K562 (cell line): ENCODE measurements at regions not wholly inside any gene's neighbourhood (a gene's known extent, or its start where the extent isn't known, plus 50 kb on each side); places are given as distances from the start of the nearest gene placed in this dataset.

ENCODE experiments used
- ATAC-seq: fragments of 200-7000 bp; cut with Tn5 transposase; 3 replicates; pipeline ENCODE4 v1.9.1; 2020; ENCODE audit warnings: moderate library complexity
- BruUV-seq: library from RNA; stranded (reverse); fragments of 400-500 nt; replicated peaks from 2 replicates; lab custom pipeline; 2021; lab: Mats Ljungman, UMichigan
- CTCF ChIA-PET: fragments of 300-600 bp; formaldehyde crosslinking; extraction: SDS; loops from one replicate; lab custom pipeline; 2021; ENCODE audit warnings: low intra/inter-chr PET ratio; lab: Yijun Ruan, JAX
- POLR2A ChIA-PET: fragments of 300-600, 350-650 bp; sonication (Branson Sonifier 250); formaldehyde crosslinking; extraction: SDS; loops from one replicate; lab custom pipeline; 2021; ENCODE audit warnings: antibody characterized with exemption, inconsistent platforms; lab: Yijun Ruan, JAX
- DNase-seq, 4 experiments: peaks; one replicate each; pipeline versions ENCODE4 v3.0.0 to v3.0.0-alpha.2; 2011 to 2018; ENCODE audit warnings: low spot score in 3 of 4, mixed read lengths in 3 of 4; ENCODE audit errors: extremely low read depth in 1 of 4
- FAIRE-seq: peaks from 2 replicates; lab custom pipeline; 2011; peaks lifted over from hg19 to GRCh38; lab: Jason Lieb, UNC
- H2AFZ ChIP-seq: 2 replicates; pipeline ENCODE4 v1.6.0; 2011; ENCODE audit warnings: low read depth, low read length, control low read depth, inconsistent platforms
- H3K27ac ChIP-seq: fragments of 200-600 bp; 3 replicates; pipeline ENCODE4 v1.8.0; 2011; ENCODE audit warnings: low read depth, mild to moderate bottlenecking, control low read depth, inconsistent platforms, low read length, moderate library complexity, mixed read lengths; ENCODE audit errors: extremely low read depth
- H3K27me3 ChIP-seq, 2 experiments: fragments of 300-600 bp in 1 of 2; 2 replicates in 1 of 2; 3 replicates in 1 of 2; pipeline versions ENCODE4 v1.6.0 to v1.8.0; 2011; ENCODE audit warnings: inconsistent platforms in 2 of 2, low read length in 2 of 2, mild to moderate bottlenecking in 1 of 2, mixed read lengths in 1 of 2, moderate library complexity in 1 of 2; ENCODE audit not compliant: control insufficient read depth in 2 of 2, insufficient read depth in 2 of 2
- H3K36me3 ChIP-seq: fragments of 300-600 bp; 3 replicates; pipeline ENCODE4 v1.8.0; 2011; ENCODE audit warnings: mild to moderate bottlenecking, low read length, inconsistent platforms; ENCODE audit not compliant: control insufficient read depth, insufficient read depth
- H3K4me1 ChIP-seq, 2 experiments: fragments of 200-600 bp in 1 of 2; replicated peaks in 1 of 2; 2 replicates in 1 of 2; 3 replicates in 1 of 2; pipeline versions ENCODE4 v1.5.1 to v1.8.0; 2011; ENCODE audit warnings: inconsistent platforms in 2 of 2, low read length in 2 of 2, mild to moderate bottlenecking in 1 of 2, mixed read lengths in 1 of 2, moderate library complexity in 1 of 2; ENCODE audit not compliant: control insufficient read depth in 2 of 2, insufficient read depth in 2 of 2
- H3K4me2 ChIP-seq: 2 replicates; pipeline ENCODE4 v1.6.1; 2011; ENCODE audit warnings: low read length, control low read depth, inconsistent platforms, mixed read lengths; ENCODE audit not compliant: insufficient read depth
- H3K4me3 ChIP-seq: fragments of 200-600 bp; sonication (generic), shearing (Covaris generic); 2 replicates; pipeline ENCODE4 v1.5.1; 2016; ENCODE audit warnings: control low read depth, inconsistent platforms
- H3K79me2 ChIP-seq: fragments of 200-600 bp; 3 replicates; pipeline ENCODE4 v1.8.0; 2011; ENCODE audit warnings: low read length, inconsistent platforms; ENCODE audit not compliant: control insufficient read depth, insufficient read depth
- H3K9ac ChIP-seq, 2 experiments: 2 replicates each; pipeline versions ENCODE4 v1.6.0 to v1.6.1; 2011; ENCODE audit warnings: low read depth in 2 of 2, low read length in 2 of 2, control low read depth in 1 of 2, inconsistent platforms in 1 of 2, mild to moderate bottlenecking in 1 of 2, mixed read lengths in 1 of 2; ENCODE audit not compliant: insufficient read depth in 1 of 2
- H3K9me1 ChIP-seq: one replicate; pipeline ENCODE4 v1.6.0; 2011; ENCODE audit warnings: inconsistent platforms, mild to moderate bottlenecking, low read length, moderate library complexity; ENCODE audit not compliant: control insufficient read depth, insufficient read depth
- H3K9me3 ChIP-seq: replicated peaks from 2 replicates; pipeline ENCODE4 v1.5.1; 2011; ENCODE audit warnings: low read depth, low read length, inconsistent platforms; ENCODE audit not compliant: control insufficient read depth, insufficient read depth
- H4K20me1 ChIP-seq: replicated peaks from 2 replicates; pipeline ENCODE4 v1.6.1; 2011; ENCODE audit warnings: low read length, inconsistent platforms, mixed read lengths; ENCODE audit not compliant: control insufficient read depth, insufficient read depth
- ARID2 ChIP-seq: fragments of 450-650 bp; IDR thresholded peaks from 2 replicates; pipeline ENCODE4 v1.6.1; 2017; ENCODE audit warnings: antibody characterized with exemption, mild to moderate bottlenecking
- BRF1 ChIP-seq: IDR thresholded peaks from 3 replicates; pipeline ENCODE4 v1.6.1; 2011; ENCODE audit warnings: borderline replicate concordance, mild to moderate bottlenecking; ENCODE audit not compliant: insufficient read length; ENCODE audit errors: extremely low read depth
- ELF2 ChIP-seq: fragments of 250-450 bp; sonication (Bioruptor Pico); IDR thresholded peaks from 2 replicates; pipeline ENCODE4 v1.5.0; 2021; ENCODE audit warnings: mild to moderate bottlenecking
- ERF ChIP-seq: fragments of 450-650 bp; formaldehyde crosslinking; IDR thresholded peaks from 2 replicates; pipeline ENCODE4 v1.4.0; 2020; ENCODE audit warnings: mild to moderate bottlenecking, mixed read lengths
- MCM5 ChIP-seq: fragments of 450-650 bp; IDR thresholded peaks from 2 replicates; pipeline ENCODE4 v1.6.1; 2016; ENCODE audit warnings: low read depth
- SMAD4 ChIP-seq: fragments of 250-450 bp; sonication (Bioruptor Pico); conservative IDR thresholded peaks from 2 replicates; pipeline ENCODE4 v1.8.0; 2021; ENCODE audit warnings: inconsistent platforms, mild to moderate bottlenecking, moderate library complexity
- WHSC1 ChIP-seq: IDR thresholded peaks from one replicate; pipeline ENCODE4 v1.6.1; 2012; ENCODE audit warnings: low read length, control low read depth, inconsistent platforms
- ZC3H11A ChIP-seq: IDR thresholded peaks from 2 replicates; pipeline ENCODE4 v1.6.1; 2012; ENCODE audit warnings: low read depth, low read length, improper control_type of control experiment
- ZFPM2 ChIP-seq: fragments of 250-450 bp; sonication (Bioruptor Pico); IDR thresholded peaks from 2 replicates; pipeline ENCODE4 v1.5.1; 2022; ENCODE audit warnings: mild to moderate bottlenecking
- ZNF263 ChIP-seq: sonication (generic); formaldehyde crosslinking; IDR thresholded peaks from 2 replicates; pipeline ENCODE4 v1.8.0; 2022; ENCODE audit warnings: mild to moderate bottlenecking, missing genetic modification reagents, borderline replicate concordance
- ZNF77 ChIP-seq: fragments of 250-450 bp; sonication (Bioruptor Pico); IDR thresholded peaks from 2 replicates; pipeline ENCODE4 v1.5.0; 2020
- WGBS: fragments of 100-300 bp; shearing (Covaris generic); methylation state at CpG from one replicate; pipeline ENCODE4 v1.1.6; 2016; ENCODE audit warnings: low coverage, mixed read lengths; ENCODE audit not compliant: insufficient coverage; ENCODE audit errors: missing lambda C conversion rate; 5-methylcytosine and 5-hydroxymethylcytosine counted together
- in situ Hi-C: fragments of 300-500 bp; cut with MboI; formaldehyde crosslinking; loops from 4 replicates; pipeline ENCODE4 v1.15.0; 2018; ENCODE audit warnings: inconsistent platforms, mixed read lengths
- intact Hi-C: fragments of 100-400 bp; cut with micrococcal nuclease; formaldehyde crosslinking; loops from 2 replicates; pipeline ENCODE4 v1.14.2; 2022
- TF ChIP-seq, protein P1 (sequence below), 3 experiments: fragments of 200-800 bp in 1 of 3; sonication (Bioruptor generic) in 1 of 3; sonication (generic) in 1 of 3; formaldehyde crosslinking in 1 of 3; IDR thresholded peaks; 2 replicates each; pipeline versions ENCODE4 v1.6.1 to v1.8.0; 2016 to 2022; ENCODE audit warnings: mild to moderate bottlenecking in 2 of 3, missing compliant biosample characterization in 2 of 3, missing genetic modification characterization in 2 of 3, missing genetic modification reagents in 1 of 3
- TF ChIP-seq, protein P2 (sequence below): fragments of 250-450 bp; sonication (Bioruptor Pico); IDR thresholded peaks from 2 replicates; pipeline ENCODE4 v1.9.0; 2021; ENCODE audit warnings: mild to moderate bottlenecking, inconsistent platforms
- TF ChIP-seq, protein P3 (sequence below): fragments of 250-450 bp; sonication (Bioruptor Pico); IDR thresholded peaks from 2 replicates; pipeline ENCODE4 v1.5.0; 2021

DNA sequence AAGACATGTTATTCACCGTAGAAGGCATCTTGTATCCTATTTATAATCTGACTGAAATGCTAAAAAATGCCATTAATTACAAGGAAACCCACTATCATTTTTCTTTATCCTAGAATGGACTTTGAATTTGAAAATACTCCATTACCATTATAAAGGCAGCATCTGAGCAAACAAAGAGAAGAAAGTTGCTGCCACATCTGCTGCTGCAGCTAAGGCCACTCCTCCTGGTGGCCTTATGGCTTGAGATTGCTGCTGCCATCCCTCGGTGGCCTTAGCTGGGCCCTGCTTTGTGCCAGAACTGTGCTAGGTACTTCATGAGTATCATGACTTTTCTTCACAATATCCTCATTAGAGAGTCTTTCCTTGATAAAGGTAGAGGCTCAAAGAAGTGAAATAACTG lies 1210.1 kb upstream of the TENM4 start (continued):
- TF ChIP-seq, protein P1, sequence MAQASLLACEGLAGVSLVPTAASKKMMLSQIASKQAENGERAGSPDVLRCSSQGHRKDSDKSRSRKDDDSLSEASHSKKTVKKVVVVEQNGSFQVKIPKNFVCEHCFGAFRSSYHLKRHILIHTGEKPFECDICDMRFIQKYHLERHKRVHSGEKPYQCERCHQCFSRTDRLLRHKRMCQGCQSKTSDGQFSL (CRISPR knock-in tag; IDR thresholded peaks at IDR 0.05), result no peak
- TF ChIP-seq, protein P1 (tag; IDR thresholded peaks at IDR 0.05), result no peak
- TF ChIP-seq SMAD4 (CRISPR knock-in tag) (no peak), ZNF263 (CRISPR knock-in tag) (no peak), MCM5 (no peak), ERF (CRISPR knock-in tag) (no peak), BRF1 (no peak)
- TF ChIP-seq, all 486 proteins: peak for 0

DNA sequence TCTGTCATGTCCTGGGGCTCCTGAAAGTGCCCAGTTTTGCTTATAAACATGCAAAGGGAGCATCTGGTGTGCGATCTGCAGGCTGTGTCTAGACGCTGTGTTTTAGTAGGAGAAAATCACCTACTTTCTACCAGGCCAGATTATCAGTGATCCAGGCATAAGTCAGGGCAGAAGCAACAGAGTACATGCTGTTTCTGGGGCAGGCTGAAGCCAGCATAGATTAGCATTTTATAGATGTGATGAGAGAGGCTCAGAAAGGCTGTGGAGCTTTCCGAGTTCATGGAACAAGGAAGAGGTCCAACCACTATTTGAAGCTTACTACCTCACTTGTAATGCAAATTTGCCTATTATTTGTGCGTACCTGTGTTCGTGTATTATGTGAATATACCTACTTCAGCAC lies 1208.4 kb upstream of the TENM4 start:
- Histone ChIP-seq H3K36me3 (no peaks in the 10 kb centered on the region), H3K27me3 (no peaks in the 10 kb centered on the region), H3K27ac (no peak overlapping the region), H2AFZ (no peak overlapping the region), H3K9me3 (no peaks in the 10 kb centered on the region; the same call in 1 of the 2 replicates), H3K4me3 (no peak overlapping the region), H4K20me1 (no peaks in the 10 kb centered on the region), H3K9me1 (no peaks in the 10 kb centered on the region), H3K4me2 (no peak overlapping the region), H3K4me1 (no peaks in the 10 kb centered on the region), H3K79me2 (no peaks in the 10 kb centered on the region), H3K9ac (no peak overlapping the region)
- intact Hi-C loops, result no loop called here
- 0% methylated on average over 5 of the region's 5 CpGs for WGBS
- ChIA-PET POLR2A (no interaction called here), CTCF (no interaction called here)
- FAIRE-seq (no peak), DNase-seq (no peak), ATAC-seq (no peak)
- in situ Hi-C loops, result no loop called here
- TF ChIP-seq ELF2 (no peak), WHSC1 (no peak), ZFPM2 (CRISPR knock-in tag) (no peak), ZC3H11A (no peak), ARID2 (no peak), ZNF77 (CRISPR knock-in tag) (no peak)
- TF ChIP-seq, protein P2, sequence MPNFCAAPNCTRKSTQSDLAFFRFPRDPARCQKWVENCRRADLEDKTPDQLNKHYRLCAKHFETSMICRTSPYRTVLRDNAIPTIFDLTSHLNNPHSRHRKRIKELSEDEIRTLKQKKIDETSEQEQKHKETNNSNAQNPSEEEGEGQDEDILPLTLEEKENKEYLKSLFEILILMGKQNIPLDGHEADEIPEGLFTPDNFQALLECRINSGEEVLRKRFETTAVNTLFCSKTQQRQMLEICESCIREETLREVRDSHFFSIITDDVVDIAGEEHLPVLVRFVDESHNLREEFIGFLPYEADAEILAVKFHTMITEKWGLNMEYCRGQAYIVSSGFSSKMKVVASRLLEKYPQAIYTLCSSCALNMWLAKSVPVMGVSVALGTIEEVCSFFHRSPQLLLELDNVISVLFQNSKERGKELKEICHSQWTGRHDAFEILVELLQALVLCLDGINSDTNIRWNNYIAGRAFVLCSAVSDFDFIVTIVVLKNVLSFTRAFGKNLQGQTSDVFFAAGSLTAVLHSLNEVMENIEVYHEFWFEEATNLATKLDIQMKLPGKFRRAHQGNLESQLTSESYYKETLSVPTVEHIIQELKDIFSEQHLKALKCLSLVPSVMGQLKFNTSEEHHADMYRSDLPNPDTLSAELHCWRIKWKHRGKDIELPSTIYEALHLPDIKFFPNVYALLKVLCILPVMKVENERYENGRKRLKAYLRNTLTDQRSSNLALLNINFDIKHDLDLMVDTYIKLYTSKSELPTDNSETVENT, result no peak
- TF ChIP-seq, protein P3, sequence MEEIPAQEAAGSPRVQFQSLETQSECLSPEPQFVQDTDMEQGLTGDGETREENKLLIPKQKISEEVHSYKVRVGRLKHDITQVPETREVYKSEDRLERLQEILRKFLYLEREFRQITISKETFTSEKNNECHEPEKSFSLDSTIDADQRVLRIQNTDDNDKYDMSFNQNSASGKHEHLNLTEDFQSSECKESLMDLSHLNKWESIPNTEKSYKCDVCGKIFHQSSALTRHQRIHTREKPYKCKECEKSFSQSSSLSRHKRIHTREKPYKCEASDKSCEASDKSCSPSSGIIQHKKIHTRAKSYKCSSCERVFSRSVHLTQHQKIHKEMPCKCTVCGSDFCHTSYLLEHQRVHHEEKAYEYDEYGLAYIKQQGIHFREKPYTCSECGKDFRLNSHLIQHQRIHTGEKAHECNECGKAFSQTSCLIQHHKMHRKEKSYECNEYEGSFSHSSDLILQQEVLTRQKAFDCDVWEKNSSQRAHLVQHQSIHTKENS, result no peak
- no TSS peak for BruUV-seq
